ENCODE measurements at regions not wholly inside any gene's neighbourhood (a gene's known extent, or its start where the extent isn't known, plus 50 kb on each side); places are given as distances from the start of the nearest gene placed in this dataset.

GRCh38 chr10:71052076-71052660 lies 160.2 kb upstream of the UNC5B start:
- Histone ChIP-seq H3K27me3 (ENCODE audit: insufficient read depth, low read length) (0 out of 2 replicates have a peak, but pooled peaks cover 13% of the 10 kb centered on the region), H3K79me2 (ENCODE audit: insufficient read depth, low read length) (no peaks in the 10 kb centered on the region), H3K27ac (ENCODE audit: low read depth, low read length, poor library complexity, severe bottlenecking) (no peak overlapping the region), H2AFZ (ENCODE audit: low read length) (no peak overlapping the region), H3K4me2 (ENCODE audit: low read length) (no peak overlapping the region), H3K9me2 (ENCODE audit: low read depth, low read length) (no peaks in the 10 kb centered on the region), H3K4me1 (ENCODE audit: insufficient read depth, low read length, severe bottlenecking) (no peaks in the 10 kb centered on the region), H3K36me3 (ENCODE audit: insufficient read depth, low read length) (no peaks in the 10 kb centered on the region), H3K4me3 (ENCODE audit: low read depth, low read length, poor library complexity, severe bottlenecking) (no peak overlapping the region), H3K9me3 (ENCODE audit: low read length) (no peaks in the 10 kb centered on the region), H4K20me1 (ENCODE audit: insufficient read depth, low read length) (no peaks in the 10 kb centered on the region), H3K9ac (ENCODE audit: low read length) (no peak overlapping the region), H3F3A (ENCODE audit: insufficient read depth, low read length) (no peaks in the 10 kb centered on the region)
- TF ChIP-seq EZH2 (IDR thresholded peaks at IDR 0.05; ENCODE audit: borderline replicate concordance, low read length) (no peak), CTCF (IDR thresholded peaks at IDR 0.05; ENCODE audit: low read length) (no peak)

GRCh38 chr10:71052708-71053107 lies 159.7 kb upstream of the UNC5B start:
- TF ChIP-seq CTCF (IDR thresholded peaks at IDR 0.05; ENCODE audit: low read length), result no peak
- TF ChIP-seq EZH2 (IDR thresholded peaks at IDR 0.05; ENCODE audit: borderline replicate concordance, low read length), result no peak
- Histone ChIP-seq H4K20me1 (ENCODE audit: insufficient read depth, low read length) (no peaks in the 10 kb centered on the region), H3K79me2 (ENCODE audit: insufficient read depth, low read length) (no peaks in the 10 kb centered on the region), H3K4me2 (ENCODE audit: low read length) (no peak overlapping the region), H3K27me3 (ENCODE audit: insufficient read depth, low read length) (0 out of 2 replicates have a peak, but pooled peaks cover 13% of the 10 kb centered on the region), H3F3A (ENCODE audit: insufficient read depth, low read length) (no peaks in the 10 kb centered on the region), H3K27ac (ENCODE audit: low read depth, low read length, poor library complexity, severe bottlenecking) (no peak overlapping the region), H3K9me2 (ENCODE audit: low read depth, low read length) (no peaks in the 10 kb centered on the region), H3K4me1 (ENCODE audit: insufficient read depth, low read length, severe bottlenecking) (no peaks in the 10 kb centered on the region), H2AFZ (ENCODE audit: low read length) (no peak overlapping the region), H3K4me3 (ENCODE audit: low read depth, low read length, poor library complexity, severe bottlenecking) (no peak overlapping the region), H3K36me3 (ENCODE audit: insufficient read depth, low read length) (no peaks in the 10 kb centered on the region), H3K9ac (ENCODE audit: low read length) (no peak overlapping the region), H3K9me3 (ENCODE audit: low read length) (no peaks in the 10 kb centered on the region)

- Histone ChIP-seq H3K27me3 (ENCODE audit: insufficient read depth, low read length) (0 out of 2 replicates have a peak, but pooled peaks cover 13% of the 10 kb centered on the region), H3K4me3 (ENCODE audit: low read depth, low read length, poor library complexity, severe bottlenecking) (no peak overlapping the region), H3K36me3 (ENCODE audit: insufficient read depth, low read length) (no peaks in the 10 kb centered on the region), H3K4me1 (ENCODE audit: insufficient read depth, low read length, severe bottlenecking) (no peaks in the 10 kb centered on the region), H3K9ac (ENCODE audit: low read length) (no peak overlapping the region), H3K9me2 (ENCODE audit: low read depth, low read length) (no peaks in the 10 kb centered on the region), H2AFZ (ENCODE audit: low read length) (no peak overlapping the region), H3K79me2 (ENCODE audit: insufficient read depth, low read length) (no peaks in the 10 kb centered on the region), H3K9me3 (ENCODE audit: low read length) (no peaks in the 10 kb centered on the region), H3K4me2 (ENCODE audit: low read length) (no peak overlapping the region), H4K20me1 (ENCODE audit: insufficient read depth, low read length) (no peaks in the 10 kb centered on the region), H3F3A (ENCODE audit: insufficient read depth, low read length) (no peaks in the 10 kb centered on the region), H3K27ac (ENCODE audit: low read depth, low read length, poor library complexity, severe bottlenecking) (no peak overlapping the region)
- TF ChIP-seq EZH2 (IDR thresholded peaks at IDR 0.05; ENCODE audit: borderline replicate concordance, low read length) (no peak), CTCF (IDR thresholded peaks at IDR 0.05; ENCODE audit: low read length) (no peak)
Observed at GRCh38 chr10:71053169-71053895, 159.0 kb upstream of the UNC5B start.
